ENCODE measurements at regions not wholly inside any gene's neighbourhood (a gene's known extent, or its start where the extent isn't known, plus 50 kb on each side); places are given as distances from the start of the nearest gene placed in this dataset.

DNA sequence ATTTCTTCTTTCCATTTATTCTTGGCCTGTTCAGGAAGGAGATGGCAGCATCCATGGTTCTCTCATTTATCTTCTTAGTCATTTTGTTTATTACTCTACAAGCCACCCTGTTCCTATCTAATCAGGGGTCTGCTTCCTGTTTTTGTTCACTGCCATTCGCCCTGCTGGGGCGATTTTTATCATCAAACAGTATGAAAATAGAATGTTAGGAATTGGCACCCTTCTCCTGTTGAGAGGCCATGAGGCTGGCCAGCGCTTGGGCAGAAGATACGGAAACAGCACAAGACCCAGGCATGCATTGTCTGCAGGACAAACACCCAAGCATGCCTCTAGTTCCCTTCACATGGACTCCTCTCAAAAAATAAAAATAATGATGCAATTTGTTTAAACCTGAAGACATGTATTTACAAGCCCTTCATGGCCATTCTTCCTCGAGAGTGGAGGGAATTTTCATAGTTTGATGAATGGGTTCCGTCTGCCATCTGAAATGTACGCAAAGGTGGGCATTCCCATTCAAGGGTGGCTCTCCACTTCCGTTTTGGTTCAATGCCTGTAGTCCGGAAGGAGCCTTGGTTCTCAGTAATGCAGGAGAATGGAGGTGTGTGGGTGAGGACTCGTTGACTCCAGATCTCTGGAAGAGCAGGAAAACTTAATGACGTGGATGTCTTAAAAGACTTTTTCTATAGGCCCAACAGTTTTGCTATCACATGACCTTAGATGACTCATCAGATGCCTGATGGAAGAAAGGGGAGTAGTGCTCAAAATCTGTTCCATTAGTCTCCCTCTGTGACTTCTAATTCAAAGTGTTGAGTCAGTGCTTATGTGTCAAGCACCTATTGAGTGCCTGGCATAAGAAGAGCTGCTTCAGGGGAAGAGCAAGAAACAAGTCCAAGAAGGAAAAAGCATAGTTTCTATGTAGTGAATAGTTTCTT lies 252.4 kb upstream of the TBX3 start:
- CTCF ChIA-PET (ENCODE audit: partially characterized antibody): interaction anchor here (1.6 to 2.4 kb wide), 2 partner anchors 9 to 17 kb away, joined by 6 to 12 read pairs; no protein-coding TSS in a partner anchor
- TF ChIP-seq EGR1 (IDR thresholded peaks at IDR 0.05; ENCODE audit: borderline replicate concordance, low read depth, low read length): no peak
- no peak for TF ChIP-seq SP1 (IDR thresholded peaks at IDR 0.05; ENCODE audit: low read depth, low read length)
- TF ChIP-seq POLR2AphosphoS5 (IDR thresholded peaks at IDR 0.05; ENCODE audit: low read depth, low read length): no peak
- TF ChIP-seq TEAD4 (IDR thresholded peaks at IDR 0.05; ENCODE audit: low read depth, low read length): no peak
- TF ChIP-seq CTBP2 (IDR thresholded peaks at IDR 0.05; ENCODE audit: borderline replicate concordance, insufficient read depth, insufficient read length, low read length): no peak
- TF ChIP-seq FOSL1 (IDR thresholded peaks at IDR 0.05; ENCODE audit: insufficient read depth, low read depth, low read length): no peak
- TF ChIP-seq GTF2F1 (IDR thresholded peaks at IDR 0.05; ENCODE audit: borderline replicate concordance, low read depth, low read length): no peak
- no peak for TF ChIP-seq NANOG (IDR thresholded peaks at IDR 0.05; ENCODE audit: insufficient read depth, low read depth, low read length, poor library complexity, severe bottlenecking)
- TF ChIP-seq POLR2A (IDR thresholded peaks at IDR 0.05; ENCODE audit: control extremely low read depth in 1 of 2, low read depth in 2 of 2, low read length in 2 of 2): no peak
- no peak for TF ChIP-seq CHD1 (IDR thresholded peaks at IDR 0.05; ENCODE audit: low read depth, low read length)
- no peak for TF ChIP-seq ZNF274 (IDR thresholded peaks at IDR 0.05; ENCODE audit: borderline replicate concordance, extremely low read depth, low read length)
- TF ChIP-seq SIX5 (IDR thresholded peaks at IDR 0.05; ENCODE audit: low read depth, low read length): no peak
- TF ChIP-seq BACH1 (IDR thresholded peaks at IDR 0.05; ENCODE audit: low read length): no peak

More for the DNA sequence above, 252.4 kb upstream of the TBX3 start:
- H3K27ac ChIP-seq (ENCODE audit: low read depth, low read length): no peak overlapping the region
- H3K27me3 ChIP-seq (replicated peaks in 1 of 4; ENCODE audit: control insufficient read depth in 3 of 4, extremely low read depth in 1 of 4, insufficient read depth in 3 of 4, low read length in 3 of 4): no peaks in the 10 kb centered on the region
- no peak overlapping the region for H3K23ac ChIP-seq (ENCODE audit: insufficient read length)
- H3K79me1 ChIP-seq (ENCODE audit: low read depth, low read length): no peaks in the 10 kb centered on the region
- no peak overlapping the region for H2BK12ac ChIP-seq (ENCODE audit: low read depth, low read length)
- H4K8ac ChIP-seq (ENCODE audit: extremely low read depth, insufficient read depth, low read length): no peak overlapping the region
- no peak for DNase-seq (ENCODE audit: low read depth in 1 of 2, low spot score in 2 of 2)
- no peaks in the 10 kb centered on the region for H3K4me1 ChIP-seq (replicated peaks in 1 of 4; ENCODE audit: control insufficient read depth in 3 of 4, insufficient read depth in 4 of 4, low read length in 3 of 4)
- POLR2A ChIA-PET (ENCODE audit: partially characterized antibody): no interaction called here
- no peak overlapping the region for H2BK15ac ChIP-seq (ENCODE audit: low read length)
- no peak overlapping the region for H3K56ac ChIP-seq (replicated peaks; ENCODE audit: insufficient read length, low read depth, low read length)
- no peak overlapping the region for H2BK20ac ChIP-seq (ENCODE audit: low read length)
- H4K20me1 ChIP-seq (replicated peaks in 1 of 2; ENCODE audit: control insufficient read depth in 1 of 2, insufficient read depth in 2 of 2, low read length in 2 of 2): no peaks in the 10 kb centered on the region
- H3K4ac ChIP-seq (replicated peaks; ENCODE audit: insufficient read length, low read depth, low read length): no peak overlapping the region
- no peak overlapping the region for H3K4me2 ChIP-seq (ENCODE audit: insufficient read depth in 1 of 2, low read depth in 2 of 2, low read length in 2 of 2)
- H3K23me2 ChIP-seq (ENCODE audit: low read depth, low read length): no peaks in the 10 kb centered on the region
- no peak overlapping the region for H4K91ac ChIP-seq (replicated peaks; ENCODE audit: insufficient read length, low read length)
- no peak for FAIRE-seq
- H3K4me3 ChIP-seq (ENCODE audit: extremely low read depth in 1 of 4, insufficient read depth in 2 of 4, low read depth in 3 of 4, low read length in 4 of 4): no peak overlapping the region
- H2AFZ ChIP-seq (ENCODE audit: low read length): no peak overlapping the region
- H3K79me2 ChIP-seq (ENCODE audit: control insufficient read depth in 1 of 2, insufficient read depth in 2 of 2, low read length in 2 of 2): no peaks in the 10 kb centered on the region; a peak in 1 of 4 replicates
- no peaks in the 10 kb centered on the region for H3K9me3 ChIP-seq (ENCODE audit: insufficient read depth in 2 of 2, low read depth in 1 of 2, low read length in 1 of 2)
- no peak overlapping the region; the same call in 1 of the 2 replicates for H2AK5ac ChIP-seq (ENCODE audit: low read depth, low read length)
- H3K18ac ChIP-seq (ENCODE audit: extremely low read depth, low read length): no peak overlapping the region
- no peak overlapping the region for H3K14ac ChIP-seq (ENCODE audit: insufficient read length)
- H2BK120ac ChIP-seq (replicated peaks; ENCODE audit: low read depth, low read length): no peak overlapping the region
- H4K5ac ChIP-seq (ENCODE audit: insufficient read length, low read depth, low read length): no peak overlapping the region
- H3K36me3 ChIP-seq (ENCODE audit: control insufficient read depth in 2 of 4, insufficient read depth in 4 of 4, low read length in 3 of 4): no peaks in the 10 kb centered on the region
- H3K9ac ChIP-seq (replicated peaks in 1 of 4; ENCODE audit: extremely low read depth in 1 of 4, low read depth in 3 of 4, low read length in 3 of 4): no peak overlapping the region
- H2BK5ac ChIP-seq (ENCODE audit: low read depth, low read length): no peak overlapping the region
- 70% methylated on average over 11 of the region's 11 CpGs; no CpG with 5 or more reads in 1 of the 2 experiments for WGBS, 2 experiments (ENCODE audit: extremely low coverage in 1 of 2, insufficient coverage in 1 of 2, insufficient read length in 1 of 2, insufficient replicate concordance in 2 of 2, low coverage in 1 of 2, low lambda C conversion rate in 2 of 2, missing lambda C conversion rate in 1 of 2)

Data from H1 (cell line).